GM19025 (cell line): ENCODE measurements at regions not wholly inside any gene's neighbourhood (a gene's known extent, or its start where the extent isn't known, plus 50 kb on each side); places are given as distances from the start of the nearest gene placed in this dataset.

Source experiments
- ATAC-seq: cut with Tn5 transposase; IDR thresholded peaks from one replicate; pipeline ENCODE4 v1.9.1; 2021; ENCODE audit warnings: mild to moderate bottlenecking, low read depth, moderate library complexity; ENCODE audit not compliant: unreplicated experiment

DNA sequence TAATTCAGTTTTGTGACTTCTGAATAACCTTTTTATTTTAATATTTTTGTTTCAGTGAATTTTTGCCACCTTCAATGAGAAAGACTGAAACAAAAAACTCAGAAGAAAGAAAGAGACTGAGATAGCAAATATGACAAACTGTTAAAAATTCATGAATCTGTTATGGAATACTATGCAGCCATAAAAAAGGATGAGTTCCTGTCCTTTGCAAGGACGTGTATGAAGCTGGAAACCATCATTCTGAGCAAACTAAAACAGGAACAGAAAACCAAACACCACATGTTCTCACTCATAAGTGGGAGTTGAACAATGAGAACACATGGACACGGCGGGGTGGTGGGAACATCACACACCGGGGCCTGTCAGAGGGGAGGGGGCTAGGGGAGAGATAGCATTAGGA, 193.4 kb upstream of the FGGY start:
- no peak for ATAC-seq

DNA sequence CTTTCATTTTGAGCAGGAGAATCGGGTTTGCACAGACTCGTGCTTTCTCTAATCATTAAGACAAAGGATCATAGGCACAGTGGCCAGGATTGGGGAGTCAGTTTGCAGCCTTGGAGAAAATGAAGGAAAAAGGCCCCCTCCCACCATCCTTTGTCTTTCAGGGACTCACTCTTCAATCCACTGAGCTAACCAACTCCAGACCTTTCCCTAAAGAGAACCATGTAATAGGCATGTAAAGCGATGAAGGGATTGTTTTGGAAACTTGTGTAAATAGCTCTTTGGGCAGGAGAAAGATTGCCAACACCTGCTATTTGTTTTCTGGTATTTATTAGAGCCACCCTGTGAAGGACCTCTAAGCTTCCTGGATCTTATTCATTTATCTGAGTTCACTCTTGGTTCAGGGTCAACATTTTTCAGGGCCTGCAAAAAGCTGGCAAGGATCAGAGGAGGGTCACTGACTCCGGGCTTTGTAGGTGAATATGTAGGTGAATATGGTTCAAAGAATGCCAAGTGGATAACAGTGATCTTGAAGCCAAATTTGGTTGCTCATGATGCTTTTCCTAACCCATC, 192.6 kb upstream of the FGGY start:
- no peak for ATAC-seq

GRCh38 chr1:59105548-59106507, 191.1 kb upstream of the FGGY start:
- no peak for ATAC-seq

DNA sequence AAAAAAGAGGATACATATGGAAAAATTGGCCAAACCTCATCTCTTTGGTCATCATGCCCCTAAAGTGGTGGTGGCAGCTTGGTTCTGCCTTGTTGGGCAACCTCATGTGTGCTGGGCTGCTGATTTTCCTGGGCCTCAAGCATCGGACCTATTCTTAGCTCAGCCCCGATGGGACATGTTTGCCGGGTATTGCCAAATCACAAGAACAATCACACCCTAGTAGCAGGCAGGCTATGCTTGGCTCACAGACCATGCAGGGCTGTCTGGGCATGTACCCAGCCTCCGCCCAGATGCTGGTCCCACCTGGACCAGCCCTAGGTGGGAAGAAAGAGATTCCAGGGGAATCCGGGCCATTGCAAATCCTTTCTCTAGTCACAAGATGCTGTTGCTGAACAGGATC, 189.4 kb upstream of the FGGY start:
- no peak for ATAC-seq

DNA sequence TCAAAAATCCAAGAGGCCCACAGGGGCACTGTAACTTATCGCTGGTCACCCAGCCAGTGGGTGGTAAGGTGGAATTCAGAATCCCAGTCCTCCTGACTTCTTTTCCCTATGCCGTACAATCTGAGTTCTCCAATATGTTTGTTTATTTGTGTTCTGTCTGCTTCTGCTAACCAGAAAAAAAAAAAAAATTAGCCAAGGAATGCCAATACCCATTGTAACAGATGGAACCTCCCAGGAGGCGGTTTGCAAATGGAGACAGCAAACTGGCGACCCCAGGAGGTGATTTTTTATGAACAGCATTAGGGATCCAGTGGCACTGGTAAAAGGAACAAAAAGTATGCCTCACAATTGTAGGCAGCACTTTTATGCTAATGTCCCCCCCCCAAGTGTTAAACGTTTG, 189.0 kb upstream of the FGGY start:
- ATAC-seq = no peak

- ATAC-seq = no peak
Measured at GRCh38 chr1:59108481-59109317, 188.2 kb upstream of the FGGY start.

DNA sequence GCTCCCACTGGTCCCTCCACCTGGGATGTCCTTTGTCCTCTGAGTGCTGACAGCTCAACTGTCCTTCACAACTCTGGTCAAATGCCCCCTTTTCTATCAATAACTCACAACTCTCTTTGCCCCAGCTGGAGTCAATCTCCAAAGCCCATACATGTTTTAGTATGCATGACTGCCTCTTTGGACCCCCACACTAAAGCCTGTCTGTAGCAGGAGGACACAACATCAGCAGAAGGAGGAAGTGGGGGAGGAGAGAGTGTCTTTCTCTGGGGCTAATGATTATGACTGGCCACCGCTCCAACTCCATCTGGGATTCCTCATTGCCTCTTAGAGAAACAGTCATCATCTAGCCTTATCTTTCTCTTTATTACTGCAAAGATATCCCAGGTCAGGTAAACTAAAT, 186.6 kb upstream of the FGGY start:
- ATAC-seq = no peak

- ATAC-seq = no peak
Measured at GRCh38 chr1:59113876-59114457, 182.9 kb upstream of the FGGY start.

GRCh38 chr1:59115865-59116264, 181.0 kb upstream of the FGGY start:
- no peak for ATAC-seq

DNA sequence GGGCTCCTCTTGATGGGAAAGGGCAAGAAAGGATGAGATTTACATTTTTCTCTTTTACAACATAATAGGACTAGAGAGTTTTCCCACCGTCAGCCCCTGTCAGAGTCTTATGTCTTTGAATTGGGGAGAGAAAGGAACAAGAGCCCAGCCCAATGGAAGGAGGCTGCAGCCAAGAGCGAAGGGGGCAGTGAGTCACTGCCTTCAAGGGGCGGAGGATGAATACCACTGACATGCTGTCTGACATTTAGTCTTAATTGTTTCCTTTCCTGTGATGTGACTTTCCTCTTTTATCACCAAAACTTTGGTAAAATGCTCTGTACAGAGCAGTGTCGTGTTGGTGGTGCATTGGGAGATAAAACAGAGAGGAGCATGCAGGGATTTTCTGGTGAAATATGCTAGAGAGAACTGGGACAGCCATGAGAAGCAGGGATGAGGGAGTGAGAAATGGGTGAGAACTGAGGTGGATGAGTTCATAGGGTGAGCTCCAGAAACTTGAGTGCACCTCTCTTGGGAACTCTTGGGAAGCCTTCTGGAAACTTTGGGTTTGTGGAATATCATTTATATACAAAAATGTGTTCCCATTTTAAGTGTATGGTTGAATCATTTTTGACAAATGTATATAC, 179.9 kb upstream of the FGGY start:
- no peak for ATAC-seq

GRCh38 chr1:59122527-59122926, 174.4 kb upstream of the FGGY start:
- no peak for ATAC-seq

GRCh38 chr1:59123081-59123681, 173.7 kb upstream of the FGGY start:
- ATAC-seq = no peak

DNA sequence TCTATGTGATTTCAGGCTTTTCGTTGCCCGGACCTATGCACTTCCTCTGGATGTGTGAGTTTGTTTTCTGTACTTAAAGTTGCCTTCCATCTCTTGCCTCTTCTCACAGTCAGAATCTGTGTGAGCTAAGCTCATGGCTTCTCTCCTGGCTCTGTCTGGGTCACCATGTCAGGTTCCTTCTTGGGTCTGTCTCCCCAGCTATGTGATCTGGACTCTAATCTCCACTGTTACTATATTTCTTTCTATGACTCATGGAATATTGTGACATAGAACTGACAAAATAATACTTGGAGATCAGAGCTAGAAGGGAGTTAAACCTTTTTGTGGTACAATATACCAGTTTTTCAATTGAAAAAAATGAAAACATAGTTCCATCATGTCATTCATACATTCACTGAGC, 172.7 kb upstream of the FGGY start:
- ATAC-seq = no peak

DNA sequence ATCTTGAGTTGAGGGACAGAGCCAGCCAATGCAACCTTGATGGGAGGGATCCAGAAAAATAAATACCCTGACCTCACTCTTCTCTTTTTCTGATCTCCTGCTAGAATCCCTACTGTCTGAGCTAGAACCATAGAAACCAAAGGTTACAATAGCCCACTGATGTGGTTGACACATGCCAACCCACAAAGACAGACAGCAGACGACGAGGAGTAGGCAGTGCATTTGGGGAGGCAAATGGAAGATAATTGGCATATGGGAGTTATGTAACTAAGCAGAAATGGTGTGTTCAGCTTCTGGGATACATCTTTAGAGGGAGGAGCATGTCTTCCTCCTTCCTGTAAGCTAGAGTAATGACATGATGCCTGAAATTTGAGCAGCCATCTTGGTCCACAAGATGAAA, 171.7 kb upstream of the FGGY start:
- no peak for ATAC-seq

DNA sequence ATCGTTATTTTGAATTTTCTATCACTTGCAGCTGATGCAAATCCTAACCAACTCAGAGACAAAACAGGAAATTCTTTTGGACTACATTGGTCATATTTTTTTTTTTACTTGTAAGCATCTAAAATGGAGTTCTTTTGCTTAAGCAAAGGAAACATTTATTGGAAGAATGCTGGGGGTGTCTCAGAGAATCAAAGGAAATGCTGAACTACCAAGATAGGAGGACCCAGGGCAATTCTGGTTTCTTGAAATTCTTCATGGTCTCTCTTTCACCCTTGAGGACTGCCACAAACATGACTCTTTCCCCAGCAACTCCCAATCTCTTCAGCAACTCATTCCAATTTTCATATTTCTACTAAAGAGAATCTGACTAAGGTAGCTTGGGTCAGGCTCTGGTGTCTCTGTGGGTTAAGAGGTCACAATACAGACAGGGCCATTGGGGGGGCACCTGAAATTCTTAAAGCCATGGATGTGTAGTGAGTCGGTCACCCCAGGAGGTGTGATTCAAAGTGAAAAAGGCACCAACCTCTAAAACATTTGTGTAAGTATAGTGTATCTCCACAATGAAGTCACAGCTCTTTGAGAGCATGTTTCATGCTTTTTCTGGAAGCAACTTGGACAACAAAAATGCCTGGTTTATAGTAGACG, 171.1 kb upstream of the FGGY start:
- no peak for ATAC-seq

DNA sequence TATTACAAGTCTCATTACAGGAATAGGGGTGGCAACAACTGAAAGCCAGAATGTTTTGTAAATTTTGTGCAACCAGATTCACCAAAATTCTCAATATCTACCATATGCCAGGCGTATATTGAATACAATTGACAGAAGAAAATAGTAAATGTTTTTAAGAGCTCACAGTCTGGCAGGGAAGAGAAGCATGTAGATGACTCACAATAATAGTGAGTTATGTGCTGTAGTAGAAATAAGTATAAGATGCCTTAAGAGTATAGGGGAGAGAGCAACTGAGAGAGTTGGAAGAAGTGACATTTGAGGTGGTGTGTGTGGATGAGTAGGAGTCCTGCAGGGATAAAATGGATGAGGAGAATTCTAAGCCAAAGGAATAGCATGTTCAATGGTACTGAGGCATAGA, 170.5 kb upstream of the FGGY start:
- ATAC-seq = no peak

- ATAC-seq = no peak
Measured at GRCh38 chr1:59128239-59128736, 168.6 kb upstream of the FGGY start.

GRCh38 chr1:59128784-59129227, 168.1 kb upstream of the FGGY start:
- ATAC-seq = no peak

DNA sequence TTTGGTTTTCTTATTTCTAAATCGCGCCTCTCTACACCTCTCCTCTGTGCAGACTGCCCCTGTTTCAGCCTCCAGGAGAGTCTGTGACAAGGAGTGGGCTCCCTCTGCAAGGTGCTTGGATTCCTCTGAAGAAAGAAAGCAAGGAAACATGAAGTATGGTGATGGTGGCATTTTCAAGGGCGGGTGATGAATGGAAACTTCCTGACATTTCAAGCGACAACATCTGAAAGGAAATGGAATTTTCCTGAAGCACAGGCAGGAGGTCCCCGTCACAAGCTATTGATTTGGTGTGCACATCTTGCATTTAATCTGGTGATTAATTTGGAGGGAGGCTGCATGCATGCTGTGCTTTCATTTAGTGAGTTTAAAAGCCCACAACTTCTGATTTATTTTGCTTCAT, 164.6 kb upstream of the FGGY start:
- no peak for ATAC-seq
